ENCODE measurements at regions not wholly inside any gene's neighbourhood (a gene's known extent, or its start where the extent isn't known, plus 50 kb on each side); places are given as distances from the start of the nearest gene placed in this dataset.

DNA sequence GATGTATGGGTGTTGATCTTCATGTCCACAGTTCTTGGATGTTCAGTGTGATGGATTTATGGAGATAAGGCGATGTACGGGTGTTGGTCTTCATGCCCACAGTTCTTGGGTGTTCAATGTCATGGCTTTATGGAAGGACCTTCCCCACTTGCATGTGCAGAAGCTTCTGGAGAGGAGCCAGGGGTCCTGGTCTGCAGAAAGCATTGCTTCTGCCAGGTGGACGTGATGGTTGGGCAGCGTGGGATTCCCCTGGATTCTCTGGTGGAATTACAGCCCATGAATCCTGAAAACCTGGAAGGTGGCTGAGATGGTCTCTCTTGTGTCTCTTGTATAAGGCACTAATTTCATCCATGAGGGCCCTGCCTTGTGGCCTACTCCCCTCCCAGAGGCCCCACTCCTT, 183.7 kb upstream of the TCERG1L start:
- Histone ChIP-seq H3F3A (ENCODE audit: insufficient read depth, low read length) (no peaks in the 10 kb centered on the region), H3K4me3 (ENCODE audit: low read length) (no peak overlapping the region), H3K79me2 (ENCODE audit: low read length) (no peaks in the 10 kb centered on the region), H3K27ac (ENCODE audit: low read length) (no peak overlapping the region), H3K4me2 (ENCODE audit: low read depth, low read length) (no peak overlapping the region), H3K9ac (ENCODE audit: low read length) (no peak overlapping the region), H3K27me3 (replicated peaks; ENCODE audit: insufficient read depth, low read length) (no peaks in the 10 kb centered on the region), H3K36me3 (replicated peaks; ENCODE audit: insufficient read depth, low read length) (no peaks in the 10 kb centered on the region), H3K4me1 (ENCODE audit: low read length) (no peaks in the 10 kb centered on the region), H2AFZ (ENCODE audit: low read length) (no peak overlapping the region), H3K9me3 (replicated peaks; ENCODE audit: insufficient read depth, low read length) (no peaks in the 10 kb centered on the region), H3K9me2 (replicated peaks; ENCODE audit: insufficient read depth, low read length) (no peaks in the 10 kb centered on the region), H4K20me1 (ENCODE audit: insufficient read depth, low read length) (no peaks in the 10 kb centered on the region)
- TF ChIP-seq EZH2 (optimal IDR thresholded peaks at IDR 0.05; ENCODE audit: low read depth, low read length) (no peak), EZH2phosphoT487 (IDR thresholded peaks at IDR 0.05; ENCODE audit: low read length) (no peak)
- TF ChIP-seq, protein P1, sequence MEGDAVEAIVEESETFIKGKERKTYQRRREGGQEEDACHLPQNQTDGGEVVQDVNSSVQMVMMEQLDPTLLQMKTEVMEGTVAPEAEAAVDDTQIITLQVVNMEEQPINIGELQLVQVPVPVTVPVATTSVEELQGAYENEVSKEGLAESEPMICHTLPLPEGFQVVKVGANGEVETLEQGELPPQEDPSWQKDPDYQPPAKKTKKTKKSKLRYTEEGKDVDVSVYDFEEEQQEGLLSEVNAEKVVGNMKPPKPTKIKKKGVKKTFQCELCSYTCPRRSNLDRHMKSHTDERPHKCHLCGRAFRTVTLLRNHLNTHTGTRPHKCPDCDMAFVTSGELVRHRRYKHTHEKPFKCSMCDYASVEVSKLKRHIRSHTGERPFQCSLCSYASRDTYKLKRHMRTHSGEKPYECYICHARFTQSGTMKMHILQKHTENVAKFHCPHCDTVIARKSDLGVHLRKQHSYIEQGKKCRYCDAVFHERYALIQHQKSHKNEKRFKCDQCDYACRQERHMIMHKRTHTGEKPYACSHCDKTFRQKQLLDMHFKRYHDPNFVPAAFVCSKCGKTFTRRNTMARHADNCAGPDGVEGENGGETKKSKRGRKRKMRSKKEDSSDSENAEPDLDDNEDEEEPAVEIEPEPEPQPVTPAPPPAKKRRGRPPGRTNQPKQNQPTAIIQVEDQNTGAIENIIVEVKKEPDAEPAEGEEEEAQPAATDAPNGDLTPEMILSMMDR (IDR thresholded peaks at IDR 0.05; ENCODE audit: low read length), result no peak
- DNase-seq, result no peak

DNA sequence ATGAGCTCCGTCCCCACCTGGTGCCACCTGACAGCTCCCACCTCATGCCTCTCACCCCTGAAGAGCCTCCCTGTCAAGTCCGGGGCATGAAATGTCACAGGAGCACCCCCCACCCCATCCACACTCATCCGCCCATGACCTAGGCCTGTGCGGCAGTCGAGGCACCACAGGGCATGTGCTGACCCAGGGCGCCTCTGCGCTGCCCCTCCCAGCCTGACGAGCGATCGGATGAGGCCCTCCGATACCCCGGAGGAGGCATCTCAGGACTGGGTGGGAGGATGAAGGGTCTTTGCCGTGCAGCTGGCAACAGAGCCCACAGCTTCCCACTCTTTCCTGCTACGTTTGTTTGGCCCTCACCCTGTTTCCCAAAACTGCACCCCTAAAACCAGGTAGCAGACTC, 184.4 kb upstream of the TCERG1L start:
- no peaks in the 10 kb centered on the region for H3K9me2 ChIP-seq (replicated peaks; ENCODE audit: insufficient read depth, low read length)
- H3K79me2 ChIP-seq (ENCODE audit: low read length), result no peaks in the 10 kb centered on the region
- no peak overlapping the region for H3K4me3 ChIP-seq (ENCODE audit: low read length)
- no peak for TF ChIP-seq EZH2phosphoT487 (IDR thresholded peaks at IDR 0.05; ENCODE audit: low read length)
- no peak for TF ChIP-seq EZH2 (optimal IDR thresholded peaks at IDR 0.05; ENCODE audit: low read depth, low read length)
- TF ChIP-seq, protein P1 (IDR thresholded peaks at IDR 0.05; ENCODE audit: low read length), result no peak
- H3K4me2 ChIP-seq (ENCODE audit: low read depth, low read length), result no peak overlapping the region
- no peaks in the 10 kb centered on the region for H3K27me3 ChIP-seq (replicated peaks; ENCODE audit: insufficient read depth, low read length)
- no peaks in the 10 kb centered on the region for H3K4me1 ChIP-seq (ENCODE audit: low read length)
- no peaks in the 10 kb centered on the region for H3K36me3 ChIP-seq (replicated peaks; ENCODE audit: insufficient read depth, low read length)
- H3K9me3 ChIP-seq (replicated peaks; ENCODE audit: insufficient read depth, low read length), result no peaks in the 10 kb centered on the region
- no peak overlapping the region for H3K9ac ChIP-seq (ENCODE audit: low read length)
- H4K20me1 ChIP-seq (ENCODE audit: insufficient read depth, low read length), result no peaks in the 10 kb centered on the region
- no peaks in the 10 kb centered on the region for H3F3A ChIP-seq (ENCODE audit: insufficient read depth, low read length)
- no peak overlapping the region for H3K27ac ChIP-seq (ENCODE audit: low read length)
- no peak overlapping the region for H2AFZ ChIP-seq (ENCODE audit: low read length)
- no peak for DNase-seq

DNA sequence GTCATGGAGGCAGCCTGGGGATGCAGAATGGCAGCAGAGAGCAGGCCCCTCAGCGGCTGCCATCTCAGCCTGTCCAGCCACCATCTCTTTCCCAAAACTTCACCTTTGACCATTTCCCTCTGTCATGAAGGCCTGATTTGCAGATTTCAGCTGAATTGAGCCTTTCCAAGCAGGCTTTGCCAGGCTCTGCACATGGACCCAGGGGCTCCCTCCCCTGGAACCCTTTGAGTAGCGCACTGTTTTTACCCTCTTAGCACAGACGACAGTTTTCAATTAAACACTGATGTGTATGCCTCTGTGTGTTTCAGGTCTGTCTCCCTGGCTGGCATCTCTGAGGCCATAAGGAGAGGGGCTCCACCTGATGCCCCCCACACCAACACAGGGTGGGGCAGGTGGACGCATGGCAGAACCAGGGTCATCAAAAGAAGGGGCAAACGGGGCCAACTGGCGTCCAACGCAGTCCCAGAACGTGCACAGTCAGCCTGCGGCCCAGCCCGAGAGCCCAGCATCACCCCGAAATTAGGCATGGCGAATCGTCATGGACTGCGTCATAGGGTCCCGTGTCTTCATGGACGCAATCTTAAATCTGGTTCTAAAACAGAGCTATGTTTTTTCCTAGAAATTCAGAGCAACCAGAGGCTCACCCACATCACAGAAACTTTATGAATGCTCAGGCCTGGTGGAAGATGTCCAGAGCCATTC, 185.0 kb upstream of the TCERG1L start:
- Histone ChIP-seq H4K20me1 (ENCODE audit: insufficient read depth, low read length) (no peaks in the 10 kb centered on the region), H3K79me2 (ENCODE audit: low read length) (no peaks in the 10 kb centered on the region), H2AFZ (ENCODE audit: low read length) (no peak overlapping the region), H3K4me1 (ENCODE audit: low read length) (no peaks in the 10 kb centered on the region), H3K27ac (ENCODE audit: low read length) (no peak overlapping the region), H3K9me2 (replicated peaks; ENCODE audit: insufficient read depth, low read length) (no peaks in the 10 kb centered on the region), H3F3A (ENCODE audit: insufficient read depth, low read length) (no peaks in the 10 kb centered on the region), H3K36me3 (replicated peaks; ENCODE audit: insufficient read depth, low read length) (no peaks in the 10 kb centered on the region), H3K4me2 (ENCODE audit: low read depth, low read length) (no peak overlapping the region), H3K9ac (ENCODE audit: low read length) (no peak overlapping the region), H3K9me3 (replicated peaks; ENCODE audit: insufficient read depth, low read length) (no peaks in the 10 kb centered on the region), H3K4me3 (ENCODE audit: low read length) (no peak overlapping the region), H3K27me3 (replicated peaks; ENCODE audit: insufficient read depth, low read length) (no peaks in the 10 kb centered on the region)
- no peak for DNase-seq
- no peak for TF ChIP-seq EZH2 (optimal IDR thresholded peaks at IDR 0.05; ENCODE audit: low read depth, low read length)
- TF ChIP-seq, protein P1 (IDR thresholded peaks at IDR 0.05; ENCODE audit: low read length), result no peak
- TF ChIP-seq EZH2phosphoT487 (IDR thresholded peaks at IDR 0.05; ENCODE audit: low read length), result no peak

Data from MM.1S (cell line).